Spleen (tissue), 7 donors: ENCODE measurements at regions not wholly inside any gene's neighbourhood (a gene's known extent, or its start where the extent isn't known, plus 50 kb on each side); places are given as distances from the start of the nearest gene placed in this dataset.

Experiments
- CTCF ChIP-seq, 11 experiments: fragments of 200-600 bp in 7 of 11; fragments of 450-650 bp in 4 of 11; sonication (generic) in 4 of 11; IDR thresholded peaks in 8 of 11; conservative IDR thresholded peaks in 3 of 11; 1 replicate in 7 of 11; 2 replicates in 4 of 11; pipeline versions ENCODE4 v1.4.0 to v1.8.0; 2016 to 2021; ENCODE audit warnings: antibody characterized with exemption in 11 of 11, inconsistent platforms in 4 of 11, mild to moderate bottlenecking in 1 of 11
- POLR2A ChIP-seq, 3 donors: fragments of 450-650 bp; IDR thresholded peaks; one replicate each; pipeline ENCODE4 v1.5.1; 2017; ENCODE audit warnings: antibody characterized with exemption in 3 of 3, mild to moderate bottlenecking in 1 of 3
- POLR2AphosphoS5 ChIP-seq, 3 donors: sonication (generic); formaldehyde crosslinking; IDR thresholded peaks; one replicate each; pipeline ENCODE4 v1.5.1; 2017; ENCODE audit warnings: antibody characterized with exemption in 3 of 3
- donor health status: DM: no; HTN: no; CAD: no; lungs with moderate emphysema.
- donor health status: DM: no; HTN: no; CAD: no.
- donor health status: DM: no; HTN: no; CAD: no.

GRCh38 chr6:90637320-90637719 lies 50.4 kb upstream of the MAP3K7 start:
- TF ChIP-seq CTCF (IDR thresholded peaks at IDR 0.05 in 8 of 11, conservative IDR thresholded peaks at IDR 0.05 in 3 of 11) (no peak), POLR2AphosphoS5 (IDR thresholded peaks at IDR 0.05) (no peak), POLR2A (IDR thresholded peaks at IDR 0.05) (no peak)
